Central memory CD8-positive, alpha-beta T cell (primary cell): ENCODE measurements at regions not wholly inside any gene's neighbourhood (a gene's known extent, or its start where the extent isn't known, plus 50 kb on each side); places are given as distances from the start of the nearest gene placed in this dataset.

ENCODE experiments used
- ATAC-seq: fragments of 150-1000 bp; cut with Tn5 transposase; replicated peaks from 2 replicates; pipeline ENCODE4 v1.10.0; 2022; ENCODE audit warnings: mild to moderate bottlenecking, moderate FRiP score, moderate number of reproducible peaks; ENCODE audit not compliant: poor library complexity, severe bottlenecking; ENCODE audit errors: extremely low read depth
- DNase-seq, 2 donors: peaks; one replicate each; pipeline ENCODE4 v3.0.0; 2021; ENCODE audit warnings: low spot score in 2 of 2
- H3K27ac Mint-ChIP-seq: one replicate; pipeline ENCODE4 v1.8.0; 2022; ENCODE audit warnings: low read depth, mild to moderate bottlenecking, moderate library complexity, mixed read lengths
- H3K27me3 Mint-ChIP-seq: one replicate; pipeline ENCODE4 v1.8.0; 2022; ENCODE audit warnings: mixed read lengths
- H3K36me3 Mint-ChIP-seq: one replicate; pipeline ENCODE4 v1.8.0; 2022; ENCODE audit warnings: mild to moderate bottlenecking, moderate library complexity, mixed read lengths; ENCODE audit not compliant: insufficient read depth
- H3K4me1 Mint-ChIP-seq: one replicate; pipeline ENCODE4 v1.8.0; 2022; ENCODE audit warnings: mixed read lengths
- H3K4me3 Mint-ChIP-seq: one replicate; pipeline ENCODE4 v1.8.0; 2022; ENCODE audit warnings: mild to moderate bottlenecking, moderate library complexity, mixed read lengths
- H3K9me3 Mint-ChIP-seq: one replicate; pipeline ENCODE4 v1.8.0; 2022; ENCODE audit warnings: mixed read lengths

DNA sequence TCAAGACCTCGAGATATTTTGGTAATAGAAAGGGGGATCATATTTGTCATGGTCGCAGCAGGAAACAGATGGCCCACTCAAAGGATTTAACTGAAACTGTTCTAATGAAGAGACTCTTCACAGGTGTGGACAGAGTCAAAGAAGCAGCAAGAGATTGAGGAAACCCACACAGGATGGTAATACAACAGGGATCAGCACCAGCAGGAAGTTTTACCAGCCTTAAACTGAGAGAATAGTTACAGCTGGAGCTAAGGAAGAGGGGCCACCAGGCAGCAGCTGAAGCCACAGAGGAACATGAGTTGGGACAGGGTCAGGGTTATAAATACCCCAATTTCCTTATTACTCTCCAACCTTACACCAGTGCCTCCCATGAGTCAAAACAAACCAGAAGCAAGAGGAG, 131.8 kb upstream of the UBE2E2 start:
- Mint-ChIP-seq H3K9me3 (peaks cover 18% of the 10 kb centered on the region), H3K27ac (no peak overlapping the region), H3K27me3 (no peaks in the 10 kb centered on the region), H3K4me1 (no peaks in the 10 kb centered on the region), H3K36me3 (no peaks in the 10 kb centered on the region), H3K4me3 (no peak overlapping the region)
- ATAC-seq = no peak
- DNase-seq = no peak

DNA sequence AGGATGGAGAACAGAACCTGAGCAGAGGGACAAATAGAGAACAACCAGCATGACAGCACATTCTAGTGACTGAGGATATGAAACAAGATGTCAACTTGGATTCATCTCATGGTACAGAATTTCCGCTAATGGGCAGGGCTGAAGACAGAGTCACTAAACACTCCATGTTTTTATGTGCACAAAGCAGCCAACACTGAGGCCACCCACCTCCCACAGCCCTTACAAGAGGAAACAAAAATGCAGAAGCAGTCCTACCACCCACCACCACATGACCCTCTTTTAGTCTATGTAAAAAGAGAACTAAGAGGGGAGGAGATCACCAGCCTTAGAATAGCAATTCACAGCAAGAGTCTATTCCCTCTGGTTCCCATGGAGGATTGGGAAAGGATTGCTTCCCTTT, 131.4 kb upstream of the UBE2E2 start:
- Mint-ChIP-seq H3K27ac (no peak overlapping the region), H3K4me3 (no peak overlapping the region), H3K9me3 (peaks cover 18% of the 10 kb centered on the region), H3K36me3 (no peaks in the 10 kb centered on the region), H3K4me1 (no peaks in the 10 kb centered on the region), H3K27me3 (no peaks in the 10 kb centered on the region)
- ATAC-seq (peak; percentile 40), DNase-seq (no peak)

DNA sequence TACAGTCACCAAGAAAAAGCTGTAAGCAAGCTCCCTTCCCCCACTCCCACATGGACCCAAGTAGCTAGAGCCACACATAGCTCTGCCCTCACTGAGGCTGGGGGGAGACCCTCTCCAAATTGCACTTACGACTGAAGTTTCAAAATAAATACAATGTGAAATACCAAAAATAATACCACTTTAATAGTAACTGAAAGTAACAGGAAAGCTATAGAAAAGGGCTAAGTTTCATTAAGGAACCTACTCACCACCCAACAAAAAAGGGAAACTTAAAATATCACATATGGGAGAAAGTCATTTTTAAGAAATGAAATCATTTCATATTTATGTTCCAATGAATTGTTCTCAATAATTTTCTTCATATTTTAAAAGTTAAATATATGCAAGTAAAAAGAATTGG, 130.4 kb upstream of the UBE2E2 start:
- no peaks in the 10 kb centered on the region for H3K4me1 Mint-ChIP-seq
- DNase-seq (no peak), ATAC-seq (no peak)
- H3K27ac Mint-ChIP-seq = no peak overlapping the region
- peaks cover 12% of the 10 kb centered on the region for H3K9me3 Mint-ChIP-seq
- no peaks in the 10 kb centered on the region for H3K36me3 Mint-ChIP-seq
- no peak overlapping the region for H3K4me3 Mint-ChIP-seq
- H3K27me3 Mint-ChIP-seq = no peaks in the 10 kb centered on the region

DNA sequence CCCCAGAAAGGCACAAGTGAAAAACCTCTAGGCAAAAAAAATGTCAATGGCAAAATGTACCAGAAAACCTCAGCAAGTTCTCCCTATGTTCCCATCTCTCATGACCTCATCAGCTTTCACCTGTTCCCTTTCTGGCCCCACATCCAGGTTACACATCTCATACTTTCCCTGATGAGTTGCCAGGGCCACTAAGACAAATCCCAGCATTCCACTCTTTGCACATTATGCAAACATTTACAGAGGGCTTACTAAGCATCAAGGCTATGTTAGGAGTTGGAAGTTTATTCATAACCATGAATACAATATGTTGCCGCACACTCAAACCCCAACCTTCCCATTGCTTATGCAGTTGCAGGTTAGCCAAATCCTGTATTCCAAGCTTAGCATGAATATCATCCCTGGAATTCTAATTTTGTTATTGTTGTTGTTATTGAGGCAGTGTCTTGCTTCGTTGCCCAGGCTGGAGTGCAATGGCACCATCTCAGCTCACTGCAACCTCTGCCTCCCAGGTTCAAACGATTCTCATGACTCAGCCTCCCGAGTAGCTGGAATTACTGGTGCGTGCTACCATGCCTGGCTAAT, 129.3 kb upstream of the UBE2E2 start:
- Mint-ChIP-seq H3K27ac (no peak overlapping the region), H3K27me3 (no peaks in the 10 kb centered on the region), H3K36me3 (no peaks in the 10 kb centered on the region), H3K4me1 (no peaks in the 10 kb centered on the region), H3K9me3 (peaks cover 12% of the 10 kb centered on the region), H3K4me3 (no peak overlapping the region)
- ATAC-seq = no peak
- DNase-seq = no peak

DNA sequence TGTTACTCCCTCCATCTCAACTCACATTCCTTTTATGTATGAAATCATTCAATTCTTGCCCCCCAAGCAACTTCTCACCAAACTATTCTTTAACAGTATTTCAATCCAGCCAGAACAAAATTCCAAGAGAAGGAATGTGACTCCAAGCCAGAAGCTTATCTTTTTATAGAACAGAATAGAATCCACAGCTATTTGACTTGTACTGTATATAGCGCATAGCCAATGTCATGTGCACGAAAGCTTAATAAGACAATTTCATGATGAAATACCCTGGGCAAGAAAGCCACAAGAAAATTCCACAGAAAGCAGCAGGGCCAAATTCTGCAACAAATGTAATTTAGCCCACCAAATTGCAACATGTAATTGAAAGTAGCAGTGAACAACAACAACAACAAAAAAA, 127.6 kb upstream of the UBE2E2 start:
- no peak overlapping the region for H3K27ac Mint-ChIP-seq
- H3K27me3 Mint-ChIP-seq = no peaks in the 10 kb centered on the region
- DNase-seq = no peak
- no peak for ATAC-seq
- H3K36me3 Mint-ChIP-seq = no peaks in the 10 kb centered on the region
- H3K4me3 Mint-ChIP-seq = no peak overlapping the region
- H3K4me1 Mint-ChIP-seq = no peaks in the 10 kb centered on the region
- H3K9me3 Mint-ChIP-seq = peaks cover 16% of the 10 kb centered on the region

DNA sequence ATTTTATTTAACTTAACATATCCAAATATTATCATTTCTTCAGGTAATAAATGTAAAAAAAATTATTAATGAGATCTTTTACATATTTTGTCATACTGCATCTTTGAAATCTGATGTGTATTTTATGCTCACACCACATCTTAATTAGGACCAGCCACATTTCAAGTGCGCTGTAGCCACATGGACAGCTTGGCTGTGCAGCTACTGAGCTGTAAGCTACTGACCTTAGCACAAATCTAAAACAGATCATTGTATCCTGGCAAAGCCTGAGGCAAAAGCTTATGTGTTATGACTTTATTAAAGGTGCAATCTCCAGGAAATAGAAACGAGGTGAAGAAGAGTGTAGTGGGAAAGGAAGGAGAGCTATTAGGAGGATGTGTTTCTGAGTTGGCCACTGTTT, 126.7 kb upstream of the UBE2E2 start:
- H3K4me3 Mint-ChIP-seq = no peak overlapping the region

DNA sequence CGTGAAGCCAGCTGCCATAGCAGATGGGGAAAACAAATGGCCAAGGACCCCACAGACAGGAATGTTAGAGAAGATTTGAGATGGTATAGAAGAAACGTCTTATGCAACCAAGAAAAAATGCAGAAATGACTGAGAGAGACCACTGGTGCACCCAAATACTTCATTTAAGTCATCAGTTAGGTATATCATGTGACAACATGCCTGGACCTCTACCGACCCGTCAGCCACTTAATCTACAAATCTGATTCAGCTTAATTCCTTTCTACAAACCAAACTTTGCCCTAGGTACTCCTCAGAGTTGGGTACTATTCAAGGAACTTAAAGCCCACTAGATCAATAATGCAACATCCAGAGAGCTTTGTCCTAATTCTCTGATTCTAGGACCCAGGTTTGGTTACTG, 126.0 kb upstream of the UBE2E2 start:
- Mint-ChIP-seq H3K27ac (no peak overlapping the region), H3K9me3 (peaks cover 9% of the 10 kb centered on the region), H3K4me3 (no peak overlapping the region), H3K36me3 (no peaks in the 10 kb centered on the region), H3K4me1 (no peaks in the 10 kb centered on the region), H3K27me3 (no peaks in the 10 kb centered on the region)
- DNase-seq (no peak), ATAC-seq (no peak)

More for the DNA sequence above, 126.7 kb upstream of the UBE2E2 start:
- DNase-seq (no peak), ATAC-seq (no peak)
- Mint-ChIP-seq H3K36me3 (no peaks in the 10 kb centered on the region), H3K4me1 (no peaks in the 10 kb centered on the region), H3K27me3 (no peaks in the 10 kb centered on the region), H3K9me3 (peaks cover 12% of the 10 kb centered on the region), H3K27ac (no peak overlapping the region)

DNA sequence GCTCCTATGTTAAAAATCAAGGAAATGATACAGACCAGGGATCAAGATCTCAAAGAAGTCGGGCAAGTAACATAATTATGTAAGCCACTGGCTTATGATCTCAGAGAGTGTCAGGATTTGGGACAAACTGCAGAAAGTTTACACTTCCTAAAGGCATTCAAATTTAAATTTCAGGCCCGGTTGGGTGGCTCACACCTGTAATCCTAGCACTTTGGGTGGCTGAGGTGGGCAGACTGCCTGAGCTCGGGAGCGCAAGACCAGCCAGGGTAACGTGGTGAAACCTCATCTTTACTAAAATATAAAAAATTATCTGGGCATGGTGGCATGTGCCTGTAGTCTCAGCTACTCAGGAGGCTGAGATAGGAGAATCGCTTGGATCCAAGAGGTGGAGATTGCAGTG, 124.4 kb upstream of the UBE2E2 start:
- Mint-ChIP-seq H3K36me3 (no peaks in the 10 kb centered on the region), H3K4me3 (no peak overlapping the region), H3K27me3 (no peaks in the 10 kb centered on the region), H3K4me1 (no peaks in the 10 kb centered on the region), H3K9me3 (peaks cover 9% of the 10 kb centered on the region), H3K27ac (no peak overlapping the region)
- no peak for DNase-seq
- ATAC-seq = no peak

DNA sequence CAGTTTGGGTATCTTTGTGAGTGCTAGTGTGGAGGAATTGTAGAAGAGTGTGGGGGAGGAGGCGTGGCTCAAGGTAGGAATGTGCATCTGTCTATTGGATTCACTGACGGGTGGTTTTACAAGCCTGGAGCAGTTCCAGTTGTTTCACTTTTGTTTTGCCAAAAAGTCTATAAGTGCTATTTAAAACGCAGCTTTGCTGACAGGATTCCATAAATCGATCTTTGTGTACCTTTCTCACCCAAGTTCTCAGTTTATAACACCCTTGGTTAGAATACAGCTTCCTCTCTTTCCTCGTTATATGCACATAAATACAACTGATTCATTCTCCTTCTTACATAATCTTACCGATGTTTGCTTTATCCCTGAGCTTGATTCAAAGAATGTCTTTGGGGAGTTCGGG, 123.2 kb upstream of the UBE2E2 start:
- ATAC-seq (no peak), DNase-seq (no peak)
- Mint-ChIP-seq H3K27me3 (no peaks in the 10 kb centered on the region), H3K4me3 (no peak overlapping the region), H3K36me3 (no peaks in the 10 kb centered on the region), H3K9me3 (peaks cover 9% of the 10 kb centered on the region), H3K27ac (no peak overlapping the region), H3K4me1 (no peaks in the 10 kb centered on the region)

DNA sequence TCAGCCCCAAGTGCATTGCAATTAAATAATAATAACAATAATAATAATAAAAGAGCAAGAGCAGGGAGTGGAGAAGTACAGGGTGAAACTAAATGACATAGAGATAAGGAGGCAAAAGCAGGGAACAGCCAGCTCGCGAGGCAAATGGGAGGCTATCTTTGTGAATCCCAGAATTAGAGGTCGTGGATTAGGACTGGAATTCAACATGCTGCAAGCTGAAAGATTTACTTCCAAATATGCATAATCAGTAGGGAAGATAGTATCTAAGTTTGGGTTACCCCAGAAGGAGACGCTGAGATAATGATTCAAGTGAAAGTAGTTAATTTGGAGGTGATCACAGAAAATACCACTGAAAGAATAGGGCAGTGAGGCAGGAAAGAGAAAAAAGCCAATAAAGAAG, 119.4 kb upstream of the UBE2E2 start:
- Mint-ChIP-seq H3K36me3 (no peaks in the 10 kb centered on the region), H3K4me3 (no peak overlapping the region), H3K9me3 (peaks cover 9% of the 10 kb centered on the region), H3K27me3 (no peaks in the 10 kb centered on the region), H3K27ac (no peak overlapping the region), H3K4me1 (no peaks in the 10 kb centered on the region)
- DNase-seq (no peak), ATAC-seq (no peak)

DNA sequence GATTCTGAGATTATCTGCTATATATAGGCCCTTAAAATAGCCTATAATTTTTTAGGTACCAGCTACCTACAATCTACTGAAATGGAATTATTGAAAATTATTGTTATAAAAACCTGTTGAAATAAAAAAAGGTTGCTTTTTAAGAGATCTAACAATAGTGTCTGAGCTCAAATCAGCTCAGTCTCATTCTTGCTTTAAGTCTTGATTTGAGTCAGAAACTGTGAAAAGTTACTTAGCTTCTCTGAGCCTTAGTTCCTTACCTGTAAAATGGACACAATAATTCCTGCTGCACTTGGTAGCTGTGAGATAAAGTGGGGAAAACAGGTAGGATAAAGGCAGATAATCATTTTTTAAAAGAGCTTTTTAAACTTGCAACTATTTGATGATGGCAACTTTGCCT, 118.8 kb upstream of the UBE2E2 start:
- no peaks in the 10 kb centered on the region for H3K36me3 Mint-ChIP-seq
- peaks cover 6% of the 10 kb centered on the region for H3K9me3 Mint-ChIP-seq
- no peak for ATAC-seq
- no peak overlapping the region for H3K27ac Mint-ChIP-seq
- H3K27me3 Mint-ChIP-seq = no peaks in the 10 kb centered on the region
- H3K4me3 Mint-ChIP-seq = no peak overlapping the region
- DNase-seq = no peak
- H3K4me1 Mint-ChIP-seq = no peaks in the 10 kb centered on the region

DNA sequence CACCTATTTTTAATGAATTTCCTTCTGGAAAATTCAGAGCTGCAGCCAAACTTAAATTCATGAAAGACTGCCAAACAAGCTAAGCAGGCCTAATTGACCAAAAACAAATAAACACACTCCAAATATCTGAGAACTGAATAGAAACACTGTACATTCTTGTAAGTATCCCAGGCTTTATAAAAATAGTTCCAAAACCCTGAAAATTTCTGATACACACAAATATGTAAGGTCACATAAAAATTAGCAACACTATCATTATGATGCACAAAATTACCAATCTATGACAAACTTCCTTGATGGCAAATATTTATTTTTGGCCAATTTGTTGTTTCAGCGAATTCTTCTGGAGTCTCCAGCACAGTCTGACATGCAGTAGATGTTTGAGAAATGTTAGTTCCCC, 117.9 kb upstream of the UBE2E2 start:
- ATAC-seq (no peak), DNase-seq (no peak)
- Mint-ChIP-seq H3K27ac (no peak overlapping the region), H3K27me3 (no peaks in the 10 kb centered on the region), H3K36me3 (no peaks in the 10 kb centered on the region), H3K4me3 (no peak overlapping the region), H3K9me3 (no peaks in the 10 kb centered on the region), H3K4me1 (no peaks in the 10 kb centered on the region)

DNA sequence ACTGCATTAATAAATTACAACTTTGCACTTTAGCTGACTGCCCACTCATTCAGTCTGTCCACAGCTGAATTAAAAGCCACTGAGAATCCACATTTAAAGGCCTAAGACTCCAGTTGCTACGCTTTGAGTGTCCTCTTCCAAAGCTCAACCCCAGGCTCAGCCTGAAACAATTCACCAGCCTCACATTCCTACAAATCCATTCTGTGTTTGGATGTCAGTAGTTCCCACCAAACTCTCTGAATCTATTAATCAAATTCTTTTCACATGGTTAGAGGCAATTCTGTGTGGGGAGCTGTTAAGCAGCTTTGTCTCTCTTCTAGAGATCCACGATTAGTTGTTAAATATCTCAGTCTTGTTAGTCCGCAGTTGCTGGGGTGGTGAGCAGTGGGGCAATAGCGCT, 116.8 kb upstream of the UBE2E2 start:
- Mint-ChIP-seq H3K4me3 (no peak overlapping the region), H3K4me1 (no peaks in the 10 kb centered on the region), H3K27ac (no peak overlapping the region), H3K9me3 (no peaks in the 10 kb centered on the region), H3K36me3 (no peaks in the 10 kb centered on the region), H3K27me3 (no peaks in the 10 kb centered on the region)
- DNase-seq (no peak), ATAC-seq (no peak)

DNA sequence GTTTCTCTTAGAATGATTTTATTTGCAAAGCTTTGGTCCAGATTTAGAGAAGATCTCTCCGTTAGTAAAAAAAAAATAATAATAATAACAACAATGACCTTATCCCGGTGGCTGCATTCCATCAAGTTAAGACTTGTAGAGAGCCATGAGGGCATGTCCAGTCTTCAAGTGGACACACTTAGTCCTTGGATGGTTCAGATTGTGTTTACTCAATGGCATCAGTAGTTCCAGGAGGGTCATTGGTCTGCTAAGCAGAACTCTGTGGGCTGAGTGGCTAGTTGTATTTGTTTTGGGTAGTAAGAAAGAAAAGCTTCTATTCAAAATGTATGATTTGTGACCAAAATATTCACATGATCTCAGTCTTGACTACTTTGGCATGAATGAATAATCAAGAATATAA, 116.3 kb upstream of the UBE2E2 start:
- no peaks in the 10 kb centered on the region for H3K4me1 Mint-ChIP-seq
- DNase-seq (no peak), ATAC-seq (no peak)
- H3K9me3 Mint-ChIP-seq = no peaks in the 10 kb centered on the region
- no peak overlapping the region for H3K4me3 Mint-ChIP-seq
- no peaks in the 10 kb centered on the region for H3K27me3 Mint-ChIP-seq
- H3K36me3 Mint-ChIP-seq = no peaks in the 10 kb centered on the region
- no peak overlapping the region for H3K27ac Mint-ChIP-seq
